ENCODE measurements at regions not wholly inside any gene's neighbourhood (a gene's known extent, or its start where the extent isn't known, plus 50 kb on each side); places are given as distances from the start of the nearest gene placed in this dataset.

DNA sequence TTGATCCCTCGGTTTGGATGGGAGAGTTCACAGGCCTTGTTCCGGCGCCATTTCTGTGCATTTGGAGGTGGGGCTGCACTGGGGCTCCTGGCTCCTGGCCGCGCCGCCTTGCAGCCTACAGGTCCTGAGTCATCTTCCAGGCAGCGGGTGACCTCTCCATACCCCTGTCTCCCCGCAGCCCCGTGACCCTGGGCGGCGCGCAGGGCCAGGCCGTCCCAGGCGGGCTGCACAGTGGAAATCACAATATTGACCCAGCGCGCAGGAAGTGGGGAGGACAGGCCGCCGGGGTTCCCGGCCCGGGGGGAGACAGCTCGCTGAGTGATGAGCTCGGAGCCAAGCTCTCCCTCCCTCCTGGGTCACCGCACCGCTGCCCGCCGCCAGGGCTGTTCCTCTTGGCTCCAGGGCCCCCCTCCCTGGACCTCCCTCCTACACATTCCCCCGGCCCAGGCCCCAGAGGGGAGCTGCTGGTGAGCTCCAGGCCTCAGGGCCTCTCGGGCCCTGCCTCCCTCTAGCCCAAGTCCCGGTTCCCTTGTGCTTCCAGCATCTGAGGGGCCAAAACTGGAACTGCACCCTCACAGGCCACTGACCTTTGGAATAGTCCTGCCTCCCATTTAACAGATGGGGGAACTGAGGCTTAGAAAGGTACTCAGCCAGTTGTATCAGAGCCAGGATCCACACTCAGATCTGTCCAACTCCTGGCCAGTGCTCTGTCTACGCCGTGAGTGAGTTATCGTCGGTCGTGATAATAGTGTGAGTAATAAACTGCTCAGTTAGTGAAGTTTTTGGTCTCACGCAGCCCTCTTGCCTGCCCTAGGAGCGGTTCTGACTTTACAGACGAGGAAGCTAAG lies 142.9 kb upstream of the WNT4 start:
- no peak for DNase-seq (ENCODE audit: low read depth in 3 of 3)

DNA sequence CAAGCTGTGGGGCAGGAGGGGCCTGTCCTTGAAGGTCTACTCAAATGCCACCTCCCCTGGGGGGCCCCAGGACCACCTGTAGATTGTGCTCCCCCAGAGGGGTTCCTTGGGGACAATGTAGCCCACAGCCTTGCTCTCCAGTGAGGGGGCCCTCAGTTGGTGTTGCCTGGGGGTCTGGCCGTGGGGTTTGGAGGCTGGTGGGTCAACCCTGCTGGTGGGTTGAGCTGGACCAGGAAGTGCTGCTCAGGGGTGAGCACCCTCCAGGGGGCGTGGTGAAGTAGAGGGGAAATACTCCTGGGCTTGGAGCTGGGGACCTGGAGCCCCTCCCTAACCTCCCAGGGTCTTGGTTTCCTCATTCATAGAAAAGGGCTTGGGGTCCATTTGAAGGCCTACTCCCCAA lies 143.6 kb upstream of the WNT4 start:
- no peak for DNase-seq (ENCODE audit: low read depth in 3 of 3)

DNA sequence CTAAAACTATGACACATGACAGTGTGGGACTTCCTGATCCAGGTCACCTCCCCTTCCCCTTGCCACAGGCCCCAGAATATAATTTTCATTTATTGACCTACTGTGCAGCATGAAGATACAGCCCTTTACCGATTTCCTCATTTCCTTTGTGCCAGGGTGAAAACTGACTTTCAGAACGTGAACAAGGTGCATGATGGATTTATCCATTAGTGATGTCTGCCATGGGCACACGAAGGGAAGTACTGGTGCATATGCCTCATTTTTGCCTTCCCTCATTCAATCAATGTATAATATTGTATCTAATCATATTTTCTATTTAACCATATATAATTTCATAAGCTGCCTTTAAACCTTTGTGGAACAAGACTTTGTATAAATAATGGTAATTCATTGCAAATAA lies 144.4 kb upstream of the WNT4 start:
- no peak for DNase-seq (ENCODE audit: low read depth in 3 of 3)

DNA sequence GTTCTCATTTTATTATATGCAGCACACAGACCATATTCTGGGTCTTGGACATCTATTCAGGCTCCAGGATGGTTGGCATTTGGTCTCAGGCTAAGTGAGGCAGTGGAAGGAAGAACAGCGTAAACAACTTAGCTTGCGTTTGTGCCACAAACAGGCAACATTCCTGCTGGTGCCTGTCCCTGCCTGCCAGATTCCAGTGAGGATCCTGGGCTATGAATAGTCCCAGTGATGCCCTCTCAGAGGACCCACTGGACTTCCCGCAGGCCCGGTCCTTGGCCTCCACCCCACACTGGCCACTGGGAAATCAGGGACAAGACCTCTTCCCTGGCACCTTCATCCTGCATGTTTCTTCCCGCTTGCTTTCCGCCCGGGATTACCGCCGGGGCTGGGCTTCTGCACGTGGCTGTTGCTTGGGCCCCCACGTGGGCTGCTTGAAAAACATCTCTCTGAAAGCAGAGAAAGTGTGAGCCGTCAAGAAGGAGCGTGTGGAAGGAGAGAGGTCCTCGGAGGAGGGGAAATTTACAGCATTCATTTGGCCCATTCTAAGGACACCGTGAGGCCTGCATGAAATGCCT lies 145.1 kb upstream of the WNT4 start:
- DNase-seq (ENCODE audit: low read depth in 3 of 3), result no peak

DNA sequence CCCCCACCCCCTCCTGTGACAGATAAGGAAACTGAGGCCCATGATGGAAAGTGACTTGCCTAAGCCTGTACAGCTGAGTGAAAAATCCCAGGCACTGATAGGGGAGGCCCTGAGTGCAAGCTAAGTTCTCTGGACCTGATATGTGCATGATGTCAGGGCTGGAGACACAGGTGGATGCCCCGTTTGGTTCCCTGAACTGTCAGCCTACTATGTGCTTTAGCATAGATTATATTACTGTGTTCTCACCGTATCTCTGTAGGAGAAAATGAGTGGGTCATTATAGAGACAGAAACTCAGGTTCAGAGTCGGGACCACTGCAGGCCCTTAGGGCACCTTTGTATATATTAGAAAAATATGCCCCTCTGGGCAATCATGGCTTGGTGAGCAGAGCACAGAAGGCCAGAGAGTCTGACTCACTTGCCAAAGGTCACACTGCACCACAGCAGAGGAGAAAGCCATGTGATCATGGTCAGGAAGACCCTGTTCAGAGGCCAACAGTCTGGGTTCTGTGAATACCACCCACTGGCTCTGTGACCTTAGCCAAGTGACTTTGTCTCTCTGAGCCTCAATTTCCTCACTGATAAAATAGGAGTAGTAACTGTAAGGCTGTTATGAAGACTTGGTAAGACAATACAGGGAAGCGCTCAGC lies 145.8 kb upstream of the WNT4 start:
- DNase-seq (ENCODE audit: low read depth in 3 of 3), result no peak

DNA sequence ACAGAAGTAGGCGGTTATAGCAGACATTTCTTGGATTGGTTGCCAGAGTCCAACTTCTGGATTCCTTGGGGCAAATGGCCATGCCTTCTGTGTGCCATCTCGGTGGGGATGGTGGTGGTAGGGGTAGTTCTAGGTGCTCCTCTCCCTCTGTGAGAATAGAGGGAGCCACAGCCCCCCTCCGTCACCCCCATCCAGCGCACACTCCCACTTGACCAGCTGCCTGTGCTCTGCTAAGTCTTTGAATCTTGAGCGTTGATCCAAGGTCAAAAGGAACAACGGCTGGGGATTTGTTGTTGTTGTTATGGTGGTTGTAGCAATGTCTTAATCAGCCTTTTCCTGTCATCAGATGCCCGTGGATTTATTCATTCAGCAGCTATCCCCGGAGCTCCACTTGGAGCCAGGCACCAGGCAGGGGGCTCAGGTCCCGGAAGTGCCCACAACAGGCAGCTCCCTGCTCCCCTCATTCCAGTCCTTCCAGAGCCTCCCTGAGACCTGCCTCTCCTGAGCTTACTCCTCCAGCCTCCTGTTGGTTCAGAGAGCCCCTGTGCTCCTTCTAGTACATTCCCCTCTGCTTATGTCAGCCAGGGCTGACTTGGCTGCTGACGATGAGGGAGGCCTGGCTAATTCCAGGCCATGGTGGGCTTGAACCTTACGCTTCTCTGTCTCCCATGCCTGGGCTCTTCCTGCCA lies 146.6 kb upstream of the WNT4 start:
- no peak for DNase-seq (ENCODE audit: low read depth in 3 of 3)

DNA sequence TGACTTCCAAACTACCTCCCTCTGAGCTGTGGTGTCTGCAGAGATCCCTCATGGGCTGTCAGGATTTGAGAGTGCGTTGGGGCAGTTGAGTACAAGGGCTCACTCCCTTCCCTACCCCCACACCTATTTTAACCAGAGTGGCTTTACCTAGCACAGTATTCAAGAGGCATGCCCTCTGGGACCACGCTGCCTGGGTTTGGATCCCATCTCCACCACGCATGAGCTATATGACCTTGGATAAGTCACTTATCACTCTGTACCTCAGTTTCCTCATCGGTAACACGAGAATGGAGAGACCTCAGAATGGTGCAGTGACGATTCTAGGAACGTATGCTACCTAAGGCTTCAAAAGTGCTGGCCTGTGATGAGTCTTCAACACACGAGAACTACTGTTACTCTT lies 147.3 kb upstream of the WNT4 start:
- no peak for DNase-seq (ENCODE audit: low read depth in 3 of 3)

DNA sequence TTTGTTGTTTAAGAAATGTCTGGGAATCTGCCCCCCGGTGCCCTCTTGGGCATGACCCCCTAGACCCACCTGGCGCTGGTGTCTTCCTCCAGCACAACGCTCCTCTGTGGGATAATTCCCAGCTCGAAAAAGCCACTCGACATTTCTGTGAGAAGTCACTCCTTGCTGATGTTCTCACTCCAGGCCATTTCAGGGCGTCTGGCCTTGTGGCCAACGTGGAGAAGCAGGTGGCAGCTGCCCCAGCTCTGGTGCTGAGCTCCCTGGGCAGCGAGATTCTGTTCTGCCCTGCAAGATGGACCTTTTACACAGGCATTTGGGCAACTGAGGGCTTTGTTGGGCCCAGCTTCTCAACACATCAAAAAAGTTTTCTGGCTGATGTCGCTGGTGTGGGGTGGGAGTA lies 147.7 kb upstream of the WNT4 start:
- no peak for DNase-seq (ENCODE audit: low read depth in 3 of 3)

DNA sequence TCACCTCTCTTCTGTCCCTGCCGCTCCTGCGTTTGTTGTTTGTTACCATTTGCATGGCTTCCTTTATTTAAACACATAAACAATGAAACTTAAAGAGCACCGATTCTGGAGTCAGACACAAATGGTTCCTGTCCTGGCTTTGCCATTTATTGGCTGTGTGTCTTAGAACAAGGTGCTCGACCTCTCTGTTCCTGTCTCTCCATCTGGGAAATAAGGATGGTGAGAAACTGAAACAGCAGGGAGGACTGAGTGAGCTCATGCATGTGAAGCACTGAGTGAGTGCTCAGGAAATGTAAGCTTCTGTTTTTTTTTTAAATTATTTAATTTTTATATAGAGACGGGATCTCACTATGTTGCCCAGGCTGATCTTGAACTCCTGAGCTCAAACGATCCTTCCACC lies 148.2 kb upstream of the WNT4 start:
- DNase-seq (ENCODE audit: low read depth in 3 of 3), result no peak

DNA sequence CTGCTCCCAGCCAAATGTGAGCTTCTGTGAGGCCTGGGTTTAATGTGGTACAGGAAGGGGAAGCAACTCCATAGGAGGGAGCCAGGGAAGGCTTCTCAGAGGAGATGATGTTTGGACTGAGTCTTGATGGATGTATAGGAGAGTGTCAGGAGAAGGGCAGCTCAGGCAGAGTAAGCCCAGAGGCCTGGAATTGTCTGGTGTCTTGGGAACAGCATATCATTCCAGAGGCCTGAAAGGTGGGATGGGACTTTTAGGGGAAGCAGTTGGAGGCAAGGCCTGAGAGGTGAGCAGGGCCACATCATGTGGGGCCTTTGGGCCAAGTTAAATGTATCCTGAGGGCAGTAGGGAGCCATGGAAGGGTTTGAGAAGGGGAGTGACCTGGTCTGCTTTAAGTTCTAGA lies 148.6 kb upstream of the WNT4 start:
- DNase-seq (ENCODE audit: low read depth in 3 of 3), result no peak

DNA sequence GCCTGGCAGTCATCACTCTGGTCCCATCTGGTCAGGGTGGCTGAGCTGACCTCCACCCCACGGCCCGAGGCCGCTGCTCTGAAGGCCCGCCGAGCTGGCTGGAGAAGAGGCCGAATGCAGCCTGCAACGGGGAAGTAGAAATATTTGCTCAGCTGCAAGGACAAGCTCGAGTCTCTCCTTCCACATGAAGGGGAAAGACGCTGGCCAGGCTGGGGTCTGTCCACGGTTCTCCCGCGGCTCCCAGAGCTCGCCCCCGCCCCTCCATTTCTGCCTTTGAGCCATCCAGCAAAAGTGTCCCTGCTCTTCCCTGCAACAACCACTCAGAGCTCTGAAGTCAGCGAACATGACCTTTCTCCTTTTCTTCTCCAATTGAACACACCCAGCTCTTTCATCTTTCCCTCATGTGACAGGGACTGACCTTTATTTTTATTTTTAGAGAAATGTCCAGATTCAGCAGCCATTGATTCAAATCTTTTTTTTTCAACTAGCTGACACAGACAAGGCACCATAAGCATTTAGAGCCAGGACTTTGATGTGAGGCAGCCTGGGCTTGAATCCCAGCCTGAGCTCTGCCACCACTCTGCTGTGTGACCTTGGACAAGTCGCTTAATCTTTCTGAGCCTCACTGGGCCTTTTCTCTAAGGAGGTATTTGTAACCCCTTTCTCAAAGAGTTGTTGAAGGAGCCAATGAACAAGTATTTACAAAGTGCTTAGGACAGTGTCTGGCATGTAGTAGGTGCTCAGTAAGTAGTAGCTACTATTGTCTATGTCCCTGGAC lies 149.3 kb upstream of the WNT4 start:
- no peak for DNase-seq (ENCODE audit: low read depth in 3 of 3)

DNA sequence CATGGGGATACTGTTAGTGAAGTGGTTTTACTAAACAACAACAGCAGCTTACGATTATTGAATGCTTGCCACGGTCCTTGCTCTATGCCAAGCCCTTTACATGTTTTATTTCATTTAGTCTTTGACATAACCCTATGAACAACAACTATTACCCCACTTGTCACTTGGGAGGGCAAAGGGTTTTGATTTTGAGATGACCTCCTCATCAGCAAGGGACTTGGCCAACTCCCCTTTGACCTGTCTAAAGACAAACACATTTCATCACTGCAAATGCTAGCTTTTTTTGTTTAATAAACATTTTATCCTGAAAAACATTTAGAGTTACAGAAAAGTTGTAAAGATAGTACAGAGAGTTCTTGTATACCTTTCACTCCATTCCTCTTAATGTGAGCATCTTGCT lies 152.5 kb upstream of the WNT4 start:
- no peak for DNase-seq (ENCODE audit: low read depth in 3 of 3)

DNA sequence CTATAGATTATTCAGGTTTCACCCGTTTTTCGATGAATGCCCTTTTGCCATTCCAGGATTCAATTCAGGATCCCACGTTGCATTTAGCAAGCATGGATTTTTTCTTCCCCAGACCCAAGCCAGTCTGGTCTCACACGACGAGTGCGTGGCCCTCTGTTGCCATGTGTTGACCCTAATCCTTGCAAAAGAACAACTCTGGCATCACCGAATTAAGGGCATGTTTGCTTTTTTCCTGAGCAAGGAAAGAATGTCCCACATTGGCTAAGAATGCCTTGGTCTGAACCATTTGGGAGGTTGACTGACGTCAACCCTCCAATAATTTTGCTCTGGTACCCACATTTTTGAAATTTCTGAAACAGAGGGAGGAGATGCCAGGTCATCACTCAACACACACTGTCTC lies 153.0 kb upstream of the WNT4 start:
- no peak for DNase-seq (ENCODE audit: low read depth in 3 of 3)

DNA sequence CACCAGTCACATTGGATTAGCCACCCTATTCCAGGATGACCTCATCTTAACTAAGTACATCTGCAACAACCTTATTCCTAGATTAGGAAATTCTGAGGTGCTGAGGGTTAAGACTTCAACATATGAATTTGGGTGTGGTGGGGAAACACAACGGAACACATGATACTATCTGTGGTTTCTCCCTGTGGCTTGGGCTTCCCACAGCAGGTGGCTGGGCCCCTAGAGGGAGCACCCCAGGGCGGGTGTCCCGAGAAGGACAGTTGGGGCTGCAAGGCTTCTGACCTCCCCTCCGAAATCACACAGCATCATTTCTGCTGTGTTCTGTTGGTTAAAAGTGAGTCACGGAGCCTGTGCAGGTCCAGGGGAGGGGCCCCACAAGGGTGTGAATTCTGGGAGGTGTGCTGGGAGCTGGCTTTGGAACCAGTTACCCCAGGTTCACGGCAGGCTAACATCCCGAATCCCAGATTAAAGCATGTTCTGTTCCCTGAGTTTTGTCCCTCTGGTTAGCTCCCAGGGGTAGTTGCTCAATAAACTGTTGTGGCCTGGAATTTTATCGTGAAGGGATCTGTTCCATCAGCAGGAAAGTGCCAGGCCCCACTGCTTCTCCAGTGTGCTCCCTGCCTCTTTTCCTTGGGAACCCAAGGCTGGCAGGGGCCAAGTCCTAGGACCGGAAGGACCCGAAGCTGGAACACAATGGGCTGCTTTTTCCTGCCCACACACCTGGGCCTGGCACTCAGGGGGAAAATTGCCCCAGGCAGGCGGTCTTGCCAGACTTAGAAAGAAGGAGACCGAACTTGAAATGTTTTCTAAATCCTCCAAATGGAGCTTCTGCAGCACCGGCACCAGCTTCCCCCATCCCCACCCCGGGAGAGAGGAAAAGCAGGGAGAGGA lies 154.0 kb upstream of the WNT4 start:
- no peak for DNase-seq (ENCODE audit: low read depth in 3 of 3)

DNA sequence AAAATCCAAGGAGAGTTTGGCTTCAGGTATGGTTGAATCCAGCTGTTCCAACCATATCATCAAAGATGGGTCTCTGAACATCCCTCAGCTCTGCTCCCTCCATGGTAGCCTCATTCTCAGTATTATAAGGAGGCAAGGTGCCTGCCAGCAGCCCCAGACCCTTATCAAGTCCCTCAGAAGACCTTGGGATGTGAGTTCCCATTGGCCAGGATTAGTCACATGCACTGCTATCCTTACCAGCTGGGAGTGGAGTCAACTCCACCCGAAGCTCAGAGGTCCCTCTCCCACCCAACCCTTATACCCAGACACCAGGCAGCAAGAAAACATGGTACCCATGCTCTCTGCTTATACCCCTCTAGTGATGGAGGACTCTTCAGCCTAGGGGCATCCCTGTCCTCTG lies 153.7 kb upstream of the ZBTB40 start:
- DNase-seq (ENCODE audit: low read depth in 3 of 3), result no peak

DNA sequence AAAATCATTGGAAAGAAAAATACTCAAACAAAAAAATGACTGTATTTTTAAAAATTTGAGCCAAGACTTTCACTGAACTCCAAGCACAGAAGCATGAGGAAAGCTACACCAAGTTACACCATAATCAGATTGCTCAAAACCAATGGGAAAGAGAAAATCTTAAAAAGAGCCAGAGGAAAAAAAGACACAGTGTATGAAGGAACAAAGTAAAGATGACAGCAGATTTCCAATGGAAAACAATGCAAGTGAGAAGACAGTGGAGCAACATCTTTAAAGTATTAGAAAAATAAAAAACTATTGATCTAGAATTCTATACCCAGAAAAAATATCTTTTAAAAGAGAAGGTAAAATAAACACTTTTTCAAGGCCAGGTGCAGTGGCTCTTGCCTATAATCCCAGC lies 147.8 kb upstream of the ZBTB40 start:
- no peak for DNase-seq (ENCODE audit: low read depth in 3 of 3)

DNA sequence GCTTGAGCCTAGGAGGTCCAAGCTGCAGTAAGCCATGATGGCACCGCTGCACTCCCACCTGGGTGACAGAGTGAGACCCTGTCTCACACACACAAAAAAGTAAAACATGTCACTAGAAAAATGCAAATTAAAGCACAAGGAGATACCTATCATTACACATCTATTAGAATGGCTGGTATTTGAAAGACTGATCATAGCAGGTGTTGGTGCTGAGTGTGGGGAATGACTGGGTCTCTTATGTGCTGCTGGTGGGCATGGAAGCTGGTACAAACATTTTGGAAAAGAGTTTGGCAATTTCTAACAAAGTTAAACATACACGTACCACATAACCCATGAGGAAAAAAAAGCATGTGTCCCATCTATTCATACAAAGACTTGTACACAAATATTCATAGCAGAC lies 142.1 kb upstream of the ZBTB40 start:
- DNase-seq (ENCODE audit: low read depth in 3 of 3), result no peak

DNA sequence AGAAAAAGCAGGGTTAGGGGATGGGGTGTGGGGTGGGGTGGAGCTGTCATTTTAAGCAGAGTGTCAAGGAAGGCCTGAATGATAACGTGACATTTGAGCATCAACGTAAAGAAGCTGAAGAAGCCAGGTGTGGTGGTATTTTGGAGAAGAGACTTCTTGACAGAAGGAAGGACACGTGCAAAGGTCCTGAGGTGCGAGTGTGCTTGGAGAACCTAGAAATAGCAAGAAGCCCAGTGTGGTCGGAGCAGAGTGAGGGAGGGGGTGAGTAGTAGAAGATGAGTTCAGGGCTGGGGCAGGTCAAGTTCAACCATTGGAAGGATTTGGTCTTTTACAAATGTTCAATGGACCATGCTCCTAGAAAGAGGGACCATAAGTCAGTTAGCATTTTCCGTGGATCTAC lies 140.2 kb upstream of the ZBTB40 start:
- no peak for DNase-seq (ENCODE audit: low read depth in 3 of 3)

DNA sequence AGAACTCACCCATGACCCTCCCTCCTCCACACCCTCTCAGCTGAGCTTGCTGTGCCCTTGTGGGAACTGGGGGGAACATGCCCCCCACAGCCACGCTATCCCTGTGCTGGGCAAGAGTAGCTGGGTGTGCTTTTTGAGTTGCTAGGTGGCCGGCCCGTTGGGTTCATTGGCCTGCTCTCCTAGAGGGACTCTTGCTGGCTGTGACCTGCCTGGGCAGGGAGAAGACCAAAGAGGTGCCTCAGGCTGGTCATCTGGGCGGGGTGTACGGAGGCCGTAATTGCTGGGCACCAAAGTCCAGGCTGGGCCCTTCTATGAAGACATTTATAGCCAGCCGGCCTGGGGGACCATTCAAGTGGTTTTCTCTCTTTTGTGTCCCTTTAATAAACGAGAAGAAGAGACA lies 138.3 kb upstream of the ZBTB40 start:
- DNase-seq (ENCODE audit: low read depth in 3 of 3), result no peak

DNA sequence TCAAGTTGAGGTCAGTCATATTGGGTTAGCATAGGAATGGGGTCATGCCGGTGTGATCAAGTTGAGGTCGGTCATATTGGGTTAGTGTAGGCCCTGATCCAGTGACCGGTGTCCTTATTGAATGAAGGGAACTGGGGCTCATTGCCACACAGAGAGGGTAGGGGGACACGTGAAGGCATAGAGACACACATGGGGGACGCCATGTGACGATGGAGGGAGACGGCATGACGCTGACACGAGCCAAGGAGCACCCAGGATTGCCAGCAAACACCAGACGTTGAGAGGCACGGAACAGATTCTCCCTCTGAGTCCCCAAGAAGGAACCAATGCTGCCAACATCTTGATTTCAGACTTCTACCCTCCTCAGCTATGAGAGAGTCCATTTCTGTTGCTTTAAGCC lies 136.9 kb upstream of the ZBTB40 start:
- DNase-seq (ENCODE audit: low read depth in 3 of 3), result no peak
